ENCODE measurements at regions not wholly inside any gene's neighbourhood (a gene's known extent, or its start where the extent isn't known, plus 50 kb on each side); places are given as distances from the start of the nearest gene placed in this dataset.

- TF ChIP-seq CTCF (IDR thresholded peaks at IDR 0.05; ENCODE audit: borderline replicate concordance, extremely low read depth, low read length, poor library complexity, severe bottlenecking) (no peak), EZH2 (IDR thresholded peaks at IDR 0.05; ENCODE audit: borderline replicate concordance, low read depth, low read length, severe bottlenecking) (no peak)
These were observed 494.5 kb upstream of the PBX1 start for GRCh38 chr1:164064501-164064900.
